RWPE2 (cell line): ENCODE measurements at regions not wholly inside any gene's neighbourhood (a gene's known extent, or its start where the extent isn't known, plus 50 kb on each side); places are given as distances from the start of the nearest gene placed in this dataset.
A peak's percentile ranks its signal among the peaks of the same experiment; 100 is the strongest.

Experiments
- ATAC-seq: fragments of 200-7000 bp; cut with Tn5 transposase; 3 replicates; pipeline ENCODE4 v1.9.1; 2021; ENCODE audit warnings: low read depth
- DNase-seq: peaks from one replicate; pipeline ENCODE4 v3.0.0-alpha.2; 2020; ENCODE audit warnings: low spot score
- H3K27ac ChIP-seq: fragments of 450-650 bp; 2 replicates; pipeline ENCODE4 v1.5.1; 2017; ENCODE audit warnings: mild to moderate bottlenecking; ENCODE audit not compliant: poor library complexity, severe bottlenecking
- H3K27me3 ChIP-seq: fragments of 250-450 bp; sonication (Bioruptor Pico); 2 replicates; pipeline ENCODE4 v1.5.1; 2021; ENCODE audit warnings: mild to moderate bottlenecking, moderate library complexity; ENCODE audit not compliant: insufficient read depth, poor library complexity, severe bottlenecking
- H3K36me3 ChIP-seq: fragments of 250-450 bp; sonication (Bioruptor Pico); 2 replicates; pipeline ENCODE4 v1.5.1; 2020; ENCODE audit warnings: low read depth, mild to moderate bottlenecking, moderate library complexity
- H3K4me1 ChIP-seq: fragments of 250-450 bp; sonication (Bioruptor Pico); 2 replicates; pipeline ENCODE4 v1.5.1; 2021; ENCODE audit warnings: mild to moderate bottlenecking, moderate library complexity; ENCODE audit not compliant: insufficient read depth, poor library complexity, severe bottlenecking
- H3K4me3 ChIP-seq: fragments of 250-450 bp; sonication (Bioruptor Pico); 2 replicates; pipeline ENCODE4 v1.5.1; 2021; ENCODE audit warnings: mild to moderate bottlenecking, moderate library complexity; ENCODE audit not compliant: severe bottlenecking
- H3K9me3 ChIP-seq: fragments of 250-450 bp; sonication (Bioruptor Pico); 2 replicates; pipeline ENCODE4 v1.5.1; 2021; ENCODE audit warnings: mild to moderate bottlenecking, moderate library complexity; ENCODE audit not compliant: severe bottlenecking
- CTCF ChIP-seq: fragments of 450-650 bp; IDR thresholded peaks from one replicate; pipeline ENCODE4 v1.5.1; 2017; ENCODE audit warnings: mild to moderate bottlenecking, moderate library complexity; ENCODE audit not compliant: poor library complexity, severe bottlenecking

- Histone ChIP-seq H3K9me3 (no peaks in the 10 kb centered on the region), H3K4me3 (no peak overlapping the region), H3K27ac (no peak overlapping the region), H3K36me3 (no peaks in the 10 kb centered on the region), H3K4me1 (no peaks in the 10 kb centered on the region), H3K27me3 (no peaks in the 10 kb centered on the region)
- no peak for DNase-seq
- no peak for TF ChIP-seq CTCF
- ATAC-seq = no peak
These were observed 234.6 kb upstream of the LYPLAL1 start for GRCh38 chr1:218939095-218939494.

GRCh38 chr1:218942431-218942830 is 231.2 kb upstream of the LYPLAL1 start:
- no peak for TF ChIP-seq CTCF
- no peak for DNase-seq
- no peaks in the 10 kb centered on the region for H3K9me3 ChIP-seq
- no peak overlapping the region for H3K27ac ChIP-seq
- no peak for ATAC-seq
- H3K4me3 ChIP-seq = no peak overlapping the region
- no peaks in the 10 kb centered on the region for H3K4me1 ChIP-seq
- H3K36me3 ChIP-seq = no peaks in the 10 kb centered on the region
- H3K27me3 ChIP-seq = no peaks in the 10 kb centered on the region

GRCh38 chr1:218943371-218943770 is 230.3 kb upstream of the LYPLAL1 start:
- H3K27ac ChIP-seq = no peak overlapping the region
- no peaks in the 10 kb centered on the region for H3K9me3 ChIP-seq
- H3K36me3 ChIP-seq = no peaks in the 10 kb centered on the region
- no peak overlapping the region for H3K4me3 ChIP-seq
- no peak for ATAC-seq
- TF ChIP-seq CTCF = no peak
- no peaks in the 10 kb centered on the region for H3K4me1 ChIP-seq
- DNase-seq = no peak
- H3K27me3 ChIP-seq = no peaks in the 10 kb centered on the region

- H3K27ac ChIP-seq = no peak overlapping the region
- DNase-seq (no peak), ATAC-seq (peak; percentile 77)
- no peaks in the 10 kb centered on the region for H3K9me3 ChIP-seq
- no peaks in the 10 kb centered on the region for H3K27me3 ChIP-seq
- no peak overlapping the region for H3K4me3 ChIP-seq
- H3K4me1 ChIP-seq = no peaks in the 10 kb centered on the region
- no peaks in the 10 kb centered on the region for H3K36me3 ChIP-seq
- TF ChIP-seq CTCF = no peak
These were observed 228.6 kb upstream of the LYPLAL1 start for GRCh38 chr1:218945050-218945449.

- no peaks in the 10 kb centered on the region for H3K27me3 ChIP-seq
- no peak overlapping the region for H3K27ac ChIP-seq
- H3K4me3 ChIP-seq = no peak overlapping the region
- DNase-seq = no peak
- no peaks in the 10 kb centered on the region for H3K4me1 ChIP-seq
- H3K36me3 ChIP-seq = no peaks in the 10 kb centered on the region
- H3K9me3 ChIP-seq = no peaks in the 10 kb centered on the region
- TF ChIP-seq CTCF = no peak
- peak; percentile 44; the same call in 1 of the 3 replicates for ATAC-seq
These were observed 227.5 kb upstream of the LYPLAL1 start for GRCh38 chr1:218946147-218946546.
